HG02610 (cell line): ENCODE measurements at regions not wholly inside any gene's neighbourhood (a gene's known extent, or its start where the extent isn't known, plus 50 kb on each side); places are given as distances from the start of the nearest gene placed in this dataset.

Experiments
- ATAC-seq: cut with Tn5 transposase; IDR thresholded peaks from one replicate; pipeline ENCODE4 v1.9.1; 2021; ENCODE audit warnings: mild to moderate bottlenecking, moderate library complexity; ENCODE audit not compliant: unreplicated experiment

GRCh38 chr4:23202712-23203247 lies 510.0 kb downstream of the GBA3 start:
- no peak for ATAC-seq

GRCh38 chr4:23194751-23195150 lies 502.0 kb downstream of the GBA3 start:
- ATAC-seq: no peak

- ATAC-seq: no peak
Observed at GRCh38 chr4:23174179-23174578, 481.4 kb downstream of the GBA3 start.

- ATAC-seq: no peak
Observed at GRCh38 chr4:23171976-23172375, 479.2 kb downstream of the GBA3 start.

GRCh38 chr4:23169608-23170311 lies 477.0 kb downstream of the GBA3 start:
- no peak for ATAC-seq

GRCh38 chr4:23166919-23167318 lies 474.2 kb downstream of the GBA3 start:
- no peak for ATAC-seq

- ATAC-seq: no peak
Observed at GRCh38 chr4:23166407-23166806, 473.7 kb downstream of the GBA3 start.

GRCh38 chr4:23165669-23166068 lies 472.9 kb downstream of the GBA3 start:
- ATAC-seq: no peak

GRCh38 chr4:23163647-23164436 lies 471.1 kb downstream of the GBA3 start:
- ATAC-seq: no peak

- ATAC-seq: no peak
Observed at GRCh38 chr4:23162275-23162674, 469.5 kb downstream of the GBA3 start.

GRCh38 chr4:23161787-23162186 lies 469.1 kb downstream of the GBA3 start:
- ATAC-seq: no peak

GRCh38 chr4:23153076-23153475 lies 460.3 kb downstream of the GBA3 start:
- ATAC-seq: no peak

GRCh38 chr4:23149815-23150214 lies 457.1 kb downstream of the GBA3 start:
- no peak for ATAC-seq

- no peak for ATAC-seq
Observed at GRCh38 chr4:23144707-23145106, 452.0 kb downstream of the GBA3 start.

GRCh38 chr4:23135792-23136645 lies 443.3 kb downstream of the GBA3 start:
- ATAC-seq: peak; percentile 79

- ATAC-seq: no peak
Observed at GRCh38 chr4:23134331-23134730, 441.6 kb downstream of the GBA3 start.

GRCh38 chr4:23130845-23131244 lies 438.1 kb downstream of the GBA3 start:
- no peak for ATAC-seq

GRCh38 chr4:23125118-23125517 lies 432.4 kb downstream of the GBA3 start:
- no peak for ATAC-seq

- ATAC-seq: no peak
Observed at GRCh38 chr4:23122666-23123400, 430.1 kb downstream of the GBA3 start.

GRCh38 chr4:23120374-23120773 lies 427.6 kb downstream of the GBA3 start:
- ATAC-seq: no peak

- no peak for ATAC-seq
Observed at GRCh38 chr4:23117826-23118225, 425.1 kb downstream of the GBA3 start.
